H9 (cell line): ENCODE measurements at regions not wholly inside any gene's neighbourhood (a gene's known extent, or its start where the extent isn't known, plus 50 kb on each side); places are given as distances from the start of the nearest gene placed in this dataset.

ENCODE experiments used
- DNase-seq: peaks from one replicate; pipeline ENCODE4 v3.0.0-alpha.2; 2017
- H2AFZ ChIP-seq: one replicate; pipeline ENCODE4 v1.6.1; 2013; ENCODE audit warnings: mild to moderate bottlenecking, low read length, control low read depth, moderate library complexity
- H2AK5ac ChIP-seq: 2 replicates; pipeline ENCODE4 v1.6.1; 2013; ENCODE audit warnings: low read length, control low read depth, mixed read lengths; ENCODE audit not compliant: insufficient read length
- H2BK120ac ChIP-seq: one replicate; pipeline ENCODE4 v1.6.1; 2013; ENCODE audit warnings: low read depth, mild to moderate bottlenecking, low read length, control low read depth, inconsistent platforms; ENCODE audit not compliant: poor library complexity, severe bottlenecking
- H2BK12ac ChIP-seq: 2 replicates; pipeline ENCODE4 v1.6.1; 2013; ENCODE audit warnings: low read length, control low read depth, mixed read lengths, low read depth; ENCODE audit not compliant: insufficient read length
- H2BK15ac ChIP-seq: 2 replicates; pipeline ENCODE4 v1.6.1; 2013; ENCODE audit warnings: low read depth, low read length, control low read depth
- H2BK20ac ChIP-seq: one replicate; pipeline ENCODE4 v1.6.1; 2013; ENCODE audit warnings: low read depth, mild to moderate bottlenecking, low read length, control low read depth, inconsistent platforms; ENCODE audit not compliant: poor library complexity, severe bottlenecking
- H2BK5ac ChIP-seq: 2 replicates; pipeline ENCODE4 v1.6.1; 2013; ENCODE audit warnings: low read length, control low read depth, mixed read lengths; ENCODE audit not compliant: insufficient read length
- H3K14ac ChIP-seq: 2 replicates; pipeline ENCODE4 v1.6.1; 2013; ENCODE audit warnings: low read length, control low read depth; ENCODE audit not compliant: insufficient read depth
- H3K18ac ChIP-seq: 2 replicates; pipeline ENCODE4 v1.6.1; 2013; ENCODE audit warnings: low read depth, mild to moderate bottlenecking, mixed read lengths, low read length, control low read depth; ENCODE audit not compliant: insufficient read length
- H3K23ac ChIP-seq: 2 replicates; pipeline ENCODE4 v1.6.1; 2013; ENCODE audit warnings: low read length, control low read depth, mixed read lengths, low read depth; ENCODE audit not compliant: insufficient read length
- H3K23me2 ChIP-seq: 2 replicates; pipeline ENCODE4 v1.6.1; 2013; ENCODE audit warnings: low read depth, mild to moderate bottlenecking, mixed read lengths, low read length, control low read depth; ENCODE audit not compliant: insufficient read length, poor library complexity, severe bottlenecking
- H3K27ac ChIP-seq: 2 replicates; pipeline ENCODE4 v1.5.1; 2013; ENCODE audit warnings: low read length, control low read depth, mixed read lengths, low read depth; ENCODE audit not compliant: insufficient read length
- H3K27me3 ChIP-seq: 2 replicates; pipeline ENCODE4 v1.6.1; 2013; ENCODE audit warnings: low read length, control low read depth, inconsistent platforms; ENCODE audit not compliant: insufficient read depth
- H3K4ac ChIP-seq: 2 replicates; pipeline ENCODE4 v1.6.1; 2013; ENCODE audit warnings: low read depth, mild to moderate bottlenecking, control low read depth, inconsistent platforms, low read length, moderate library complexity
- H3K4me1 ChIP-seq: 2 replicates; pipeline ENCODE4 v1.6.1; 2013; ENCODE audit warnings: low read length, control low read depth, inconsistent platforms; ENCODE audit not compliant: insufficient read depth
- H3K4me2 ChIP-seq: 2 replicates; pipeline ENCODE4 v1.6.1; 2013; ENCODE audit warnings: low read length, control low read depth, mixed read lengths; ENCODE audit not compliant: insufficient read length, insufficient read depth
- H3K56ac ChIP-seq: 2 replicates; pipeline ENCODE4 v1.6.1; 2013; ENCODE audit warnings: low read depth, mild to moderate bottlenecking, mixed read lengths, low read length, control low read depth; ENCODE audit not compliant: insufficient read length
- H3K79me1 ChIP-seq: 2 replicates; pipeline ENCODE4 v1.6.1; 2013; ENCODE audit warnings: low read depth, mild to moderate bottlenecking, moderate library complexity, low read length, control low read depth, inconsistent platforms; ENCODE audit not compliant: insufficient read depth, poor library complexity, severe bottlenecking
- H3K79me2 ChIP-seq: 2 replicates; pipeline ENCODE4 v1.6.1; 2013; ENCODE audit warnings: low read length, control low read depth, inconsistent platforms; ENCODE audit not compliant: insufficient read depth
- H3K9ac ChIP-seq: 2 replicates; pipeline ENCODE4 v1.6.1; 2013; ENCODE audit warnings: low read length, control low read depth, mixed read lengths; ENCODE audit not compliant: insufficient read length; ENCODE audit errors: extremely low read depth
- H3K9me3 ChIP-seq: one replicate; pipeline ENCODE4 v1.6.1; 2013; ENCODE audit warnings: low read depth, low read length, inconsistent platforms; ENCODE audit not compliant: control insufficient read depth
- H3T11ph ChIP-seq: one replicate; pipeline ENCODE4 v1.6.1; 2013; ENCODE audit warnings: mild to moderate bottlenecking, low read length, control low read depth, inconsistent platforms
- H4K20me1 ChIP-seq: one replicate; pipeline ENCODE4 v1.6.1; 2013; ENCODE audit not compliant: control insufficient read depth, insufficient read length, insufficient read depth
- H4K5ac ChIP-seq: 2 replicates; pipeline ENCODE4 v1.6.1; 2013; ENCODE audit warnings: low read depth, mild to moderate bottlenecking, mixed read lengths, low read length, control low read depth; ENCODE audit not compliant: insufficient read length
- H4K8ac ChIP-seq: replicated peaks from 2 replicates; pipeline ENCODE4 v1.6.1; 2013; ENCODE audit warnings: low read length, control low read depth, mixed read lengths, low read depth; ENCODE audit not compliant: insufficient read length
- H4K91ac ChIP-seq: 2 replicates; pipeline ENCODE4 v1.6.1; 2013; ENCODE audit warnings: low read depth, mild to moderate bottlenecking, moderate library complexity, mixed read lengths, low read length, control low read depth; ENCODE audit not compliant: insufficient read length
- H3K27ac Mint-ChIP-seq, 3 experiments: 2 replicates in 2 of 3; 3 replicates in 1 of 3; pipeline ENCODE4 v1.8.0; 2020 to 2021; ENCODE audit warnings: mixed read lengths in 3 of 3, mild to moderate bottlenecking in 1 of 3, moderate library complexity in 1 of 3
- H3K27me3 Mint-ChIP-seq: 2 replicates; pipeline ENCODE4 v1.8.0; 2021; ENCODE audit warnings: low read depth, mild to moderate bottlenecking, moderate library complexity, mixed read lengths
- H3K36me3 Mint-ChIP-seq, 3 experiments: 2 replicates in 2 of 3; 3 replicates in 1 of 3; pipeline ENCODE4 v1.8.0; 2020 to 2021; ENCODE audit warnings: low read depth in 3 of 3, mixed read lengths in 3 of 3; ENCODE audit not compliant: insufficient read depth in 1 of 3
- H3K4me1 Mint-ChIP-seq, 2 experiments: 2 replicates each; pipeline ENCODE4 v1.8.0; 2020; ENCODE audit warnings: mixed read lengths in 2 of 2
- H3K4me3 Mint-ChIP-seq, 2 experiments: 2 replicates in 1 of 2; 3 replicates in 1 of 2; pipeline ENCODE4 v1.8.0; 2020 to 2021; ENCODE audit warnings: mild to moderate bottlenecking in 2 of 2, mixed read lengths in 2 of 2, moderate library complexity in 1 of 2
- H3K9me3 Mint-ChIP-seq, 2 experiments: 2 replicates in 1 of 2; 3 replicates in 1 of 2; pipeline ENCODE4 v1.8.0; 2020; ENCODE audit warnings: mild to moderate bottlenecking in 2 of 2, mixed read lengths in 2 of 2, moderate library complexity in 1 of 2
- CTCF ChIP-seq: fragments of 200-600 bp; sonication (generic); conservative IDR thresholded peaks from 3 replicates; pipeline ENCODE4 v1.8.0; 2021; ENCODE audit warnings: antibody characterized with exemption, mild to moderate bottlenecking

GRCh38 chr5:120320626-120321025 lies 143.5 kb upstream of the PRR16 start:
- no peak overlapping the region for H2AFZ ChIP-seq
- no peak overlapping the region for H2BK5ac ChIP-seq
- Mint-ChIP-seq H3K36me3 (peaks cover 3 to 14% (median 3%) of the 10 kb centered on the region in 3 experiments; a peak in 5 of 7 replicates), H3K27me3 (no peaks in the 10 kb centered on the region), H3K27ac (no peak overlapping the region), H3K4me3 (no peak overlapping the region), H3K4me1 (no peaks in the 10 kb centered on the region), H3K9me3 (peaks cover 8 to 11% of the 10 kb centered on the region in 2 experiments)
- no peaks in the 10 kb centered on the region for H3K79me1 ChIP-seq
- no peak overlapping the region for H2BK120ac ChIP-seq
- no peaks in the 10 kb centered on the region for H3K4me1 ChIP-seq
- H2BK15ac ChIP-seq, result no peak overlapping the region
- no peak overlapping the region for H2BK12ac ChIP-seq
- H4K91ac ChIP-seq, result no peak overlapping the region
- no peak for DNase-seq
- no peak overlapping the region for H3K4me2 ChIP-seq
- H4K8ac ChIP-seq, result no peak overlapping the region
- TF ChIP-seq CTCF, result no peak
- H3T11ph ChIP-seq, result no peak overlapping the region
- no peak overlapping the region for H3K9ac ChIP-seq
- H3K4ac ChIP-seq, result no peak overlapping the region
- H2BK20ac ChIP-seq, result no peak overlapping the region
- H3K18ac ChIP-seq, result no peak overlapping the region
- H4K5ac ChIP-seq, result no peak overlapping the region
- H2AK5ac ChIP-seq, result no peak overlapping the region
- no peaks in the 10 kb centered on the region for H3K27me3 ChIP-seq
- H3K14ac ChIP-seq, result no peak overlapping the region
- H3K56ac ChIP-seq, result no peak overlapping the region
- H3K79me2 ChIP-seq, result no peaks in the 10 kb centered on the region
- H3K9me3 ChIP-seq, result no peaks in the 10 kb centered on the region
- no peak overlapping the region for H3K23ac ChIP-seq
- no peaks in the 10 kb centered on the region for H4K20me1 ChIP-seq
- H3K27ac ChIP-seq, result no peak overlapping the region
- no peaks in the 10 kb centered on the region for H3K23me2 ChIP-seq
